Smooth muscle cell (in vitro differentiated cells): ENCODE measurements at regions not wholly inside any gene's neighbourhood (a gene's known extent, or its start where the extent isn't known, plus 50 kb on each side); places are given as distances from the start of the nearest gene placed in this dataset.

Experiments
- DNase-seq: peaks from one replicate; lab custom pipeline; 2025; ENCODE audit not compliant: unreplicated experiment; lab: John Stamatoyannopoulos, UW
- H2AFZ ChIP-seq: fragments of 200-600 bp; sonication (generic); 2 replicates; pipeline ENCODE4 v1.6.0; 2016; ENCODE audit warnings: antibody characterized with exemption, low read depth, mild to moderate bottlenecking
- H3F3A ChIP-seq: fragments of 200-600 bp; sonication (generic); 2 replicates; pipeline ENCODE4 v1.6.0; 2017; ENCODE audit warnings: antibody characterized with exemption, low read depth
- H3K27ac ChIP-seq: fragments of 200-600 bp; sonication (generic); 2 replicates; pipeline ENCODE4 v1.5.1; 2016; ENCODE audit warnings: low read depth, mild to moderate bottlenecking
- H3K27me3 ChIP-seq: fragments of 200-600 bp; sonication (generic); 2 replicates; pipeline ENCODE4 v1.6.1; 2016; ENCODE audit warnings: low read depth, mild to moderate bottlenecking
- H3K36me3 ChIP-seq: fragments of 200-600 bp; sonication (generic); 2 replicates; pipeline ENCODE4 v1.5.1; 2016; ENCODE audit warnings: low read depth
- H3K4me1 ChIP-seq: fragments of 200-600 bp; sonication (generic); 2 replicates; pipeline ENCODE4 v1.5.1; 2016; ENCODE audit warnings: low read depth
- H3K4me2 ChIP-seq: fragments of 200-600 bp; sonication (generic); 2 replicates; pipeline ENCODE4 v1.6.0; 2016; ENCODE audit warnings: mild to moderate bottlenecking
- H3K4me3 ChIP-seq: fragments of 200-600 bp; sonication (generic); 2 replicates; pipeline ENCODE4 v1.5.1; 2016; ENCODE audit warnings: mild to moderate bottlenecking
- H3K79me2 ChIP-seq: fragments of 200-600 bp; sonication (generic); 2 replicates; pipeline ENCODE4 v1.6.0; 2016; ENCODE audit warnings: low read depth, mild to moderate bottlenecking
- H3K9ac ChIP-seq: fragments of 200-600 bp; sonication (generic); 2 replicates; pipeline ENCODE4 v1.6.0; 2016; ENCODE audit warnings: low read depth
- H3K9me3 ChIP-seq: fragments of 200-600 bp; sonication (generic); replicated peaks from 2 replicates; pipeline ENCODE4 v1.5.1; 2016; ENCODE audit warnings: low read depth
- H4K20me1 ChIP-seq: fragments of 200-600 bp; sonication (generic); 2 replicates; pipeline ENCODE4 v1.6.0; 2016; ENCODE audit warnings: low read depth
- WGBS: methylation state at CpG from one replicate; pipeline ENCODE4 v1.1.7; 2016; ENCODE audit warnings: low lambda C conversion rate; 5-methylcytosine and 5-hydroxymethylcytosine counted together
- TF ChIP-seq, protein P1 (sequence below): fragments of 200-600 bp; sonication (generic); IDR thresholded peaks from 2 replicates; pipeline ENCODE4 v1.5.1; 2017; ENCODE audit warnings: borderline replicate concordance, mild to moderate bottlenecking, antibody characterized with exemption; ENCODE audit not compliant: insufficient read depth, poor library complexity, severe bottlenecking

DNA sequence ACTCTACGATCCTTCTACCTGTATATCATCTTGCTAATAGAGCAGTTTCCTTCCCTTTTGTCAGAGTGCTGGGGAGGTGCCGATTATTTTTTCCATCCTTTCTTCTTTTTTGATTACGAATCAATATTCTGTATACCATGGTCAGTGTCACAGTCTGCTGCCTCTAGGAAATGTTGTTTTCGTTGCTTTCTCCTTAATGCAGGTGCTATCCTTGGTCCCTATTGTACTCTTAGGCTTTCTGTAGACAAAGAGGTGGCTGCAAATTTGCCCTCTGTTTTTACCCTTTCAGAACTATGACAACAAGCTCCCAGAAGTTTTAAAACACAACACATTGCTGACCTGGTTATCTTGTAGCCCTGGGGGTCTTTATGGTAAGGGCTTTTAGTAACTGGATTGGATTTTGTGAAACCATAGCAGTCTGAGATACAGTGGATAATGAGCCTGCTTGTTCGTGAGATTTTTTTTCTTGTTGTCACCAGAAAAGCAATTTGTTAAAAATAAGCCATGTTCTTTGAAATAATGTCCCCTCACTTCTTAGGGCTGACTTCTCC, 430.3 kb upstream of the TPM1 start:
- Histone ChIP-seq H3K36me3 (no peaks in the 10 kb centered on the region), H3K4me2 (peak overlapping the region; percentile 41), H3F3A (peaks cover 3% of the 10 kb centered on the region), H3K4me1 (no peaks in the 10 kb centered on the region), H3K27me3 (no peaks in the 10 kb centered on the region), H3K9me3 (no peaks in the 10 kb centered on the region), H3K27ac (no peak overlapping the region), H2AFZ (no peak overlapping the region), H3K79me2 (peaks cover 11% of the 10 kb centered on the region), H4K20me1 (peaks cover 7% of the 10 kb centered on the region), H3K4me3 (no peak overlapping the region), H3K9ac (no peak overlapping the region)
- DNase-seq: no peak
- WGBS: 72% methylated on average over 5 of the region's 5 CpGs
- TF ChIP-seq, protein P1, sequence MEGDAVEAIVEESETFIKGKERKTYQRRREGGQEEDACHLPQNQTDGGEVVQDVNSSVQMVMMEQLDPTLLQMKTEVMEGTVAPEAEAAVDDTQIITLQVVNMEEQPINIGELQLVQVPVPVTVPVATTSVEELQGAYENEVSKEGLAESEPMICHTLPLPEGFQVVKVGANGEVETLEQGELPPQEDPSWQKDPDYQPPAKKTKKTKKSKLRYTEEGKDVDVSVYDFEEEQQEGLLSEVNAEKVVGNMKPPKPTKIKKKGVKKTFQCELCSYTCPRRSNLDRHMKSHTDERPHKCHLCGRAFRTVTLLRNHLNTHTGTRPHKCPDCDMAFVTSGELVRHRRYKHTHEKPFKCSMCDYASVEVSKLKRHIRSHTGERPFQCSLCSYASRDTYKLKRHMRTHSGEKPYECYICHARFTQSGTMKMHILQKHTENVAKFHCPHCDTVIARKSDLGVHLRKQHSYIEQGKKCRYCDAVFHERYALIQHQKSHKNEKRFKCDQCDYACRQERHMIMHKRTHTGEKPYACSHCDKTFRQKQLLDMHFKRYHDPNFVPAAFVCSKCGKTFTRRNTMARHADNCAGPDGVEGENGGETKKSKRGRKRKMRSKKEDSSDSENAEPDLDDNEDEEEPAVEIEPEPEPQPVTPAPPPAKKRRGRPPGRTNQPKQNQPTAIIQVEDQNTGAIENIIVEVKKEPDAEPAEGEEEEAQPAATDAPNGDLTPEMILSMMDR: no peak

DNA sequence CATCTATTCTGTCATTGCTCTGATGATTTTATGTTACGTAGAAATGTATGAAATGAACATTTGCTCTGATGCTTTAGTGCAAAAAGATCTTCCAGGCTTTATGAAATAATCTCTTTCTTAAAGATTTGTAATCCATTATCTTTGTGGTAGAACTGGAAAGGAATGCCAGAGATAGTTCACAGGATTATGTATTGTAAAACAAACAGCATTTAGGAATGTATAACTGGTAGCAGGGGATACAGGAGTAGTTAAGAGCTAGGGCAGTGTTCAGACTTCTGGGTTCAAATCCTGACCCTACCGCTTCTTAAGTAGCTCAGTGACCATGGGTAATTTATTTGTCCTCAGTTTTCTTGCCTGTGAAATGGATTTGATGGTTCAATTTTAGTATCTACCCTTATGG, 429.8 kb upstream of the TPM1 start:
- no peak overlapping the region for H3K9ac ChIP-seq
- peaks cover 7% of the 10 kb centered on the region for H4K20me1 ChIP-seq
- no peak for DNase-seq
- no peaks in the 10 kb centered on the region for H3F3A ChIP-seq
- no peak overlapping the region for H3K27ac ChIP-seq
- H3K4me2 ChIP-seq: peak overlapping the region; percentile 41
- H3K9me3 ChIP-seq: no peaks in the 10 kb centered on the region
- no peaks in the 10 kb centered on the region for H3K36me3 ChIP-seq
- H2AFZ ChIP-seq: no peak overlapping the region
- H3K79me2 ChIP-seq: peaks cover 11% of the 10 kb centered on the region
- H3K4me1 ChIP-seq: no peaks in the 10 kb centered on the region
- TF ChIP-seq, protein P1: no peak
- H3K27me3 ChIP-seq: no peaks in the 10 kb centered on the region
- no peak overlapping the region for H3K4me3 ChIP-seq
- WGBS: 55% methylated on average over 2 of the region's 2 CpGs

DNA sequence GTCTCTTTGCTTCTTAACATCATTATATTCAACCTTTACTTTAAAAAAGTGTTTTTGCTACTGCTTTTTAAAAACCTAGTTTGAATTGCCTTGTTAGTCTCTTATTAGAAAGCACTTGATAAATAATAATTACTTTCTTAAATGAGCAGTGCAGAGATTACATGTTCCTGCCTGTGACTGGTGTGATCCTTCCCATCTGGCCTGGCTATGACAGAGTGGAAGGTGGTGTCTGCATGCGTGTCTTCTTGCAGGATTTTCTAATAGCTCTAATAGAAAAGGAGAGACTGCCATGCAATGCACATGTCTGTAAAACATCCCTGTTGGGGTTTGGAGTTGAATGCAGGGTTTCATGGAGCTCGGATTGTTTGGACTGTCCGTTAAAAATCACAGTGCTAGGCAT, 425.8 kb upstream of the TPM1 start:
- peaks cover 6% of the 10 kb centered on the region for H3K4me1 ChIP-seq
- no peak overlapping the region for H3K4me3 ChIP-seq
- peaks cover 5% of the 10 kb centered on the region for H3K79me2 ChIP-seq

More for the DNA sequence above, 425.8 kb upstream of the TPM1 start:
- peaks cover 7% of the 10 kb centered on the region for H4K20me1 ChIP-seq
- TF ChIP-seq, protein P1: no peak
- no peaks in the 10 kb centered on the region for H3K27me3 ChIP-seq
- peaks cover 11% of the 10 kb centered on the region for H3F3A ChIP-seq
- no peak overlapping the region for H3K4me2 ChIP-seq
- H2AFZ ChIP-seq: no peak overlapping the region
- H3K9ac ChIP-seq: no peak overlapping the region
- no peak for DNase-seq
- no peaks in the 10 kb centered on the region for H3K36me3 ChIP-seq
- no peak overlapping the region for H3K27ac ChIP-seq
- 93% methylated on average over 3 of the region's 3 CpGs for WGBS
- H3K9me3 ChIP-seq: no peaks in the 10 kb centered on the region
